ENCODE measurements at regions not wholly inside any gene's neighbourhood (a gene's known extent, or its start where the extent isn't known, plus 50 kb on each side); places are given as distances from the start of the nearest gene placed in this dataset.

GRCh38 chr9:108582726-108583125 is 273.1 kb downstream of the ACTL7B start:
- TF ChIP-seq CTCF (IDR thresholded peaks at IDR 0.05) (no peak), EP300 (IDR thresholded peaks at IDR 0.05) (no peak), POLR2A (IDR thresholded peaks at IDR 0.05) (no peak), POLR2AphosphoS5 (IDR thresholded peaks at IDR 0.05) (no peak)
